ENCODE measurements at regions not wholly inside any gene's neighbourhood (a gene's known extent, or its start where the extent isn't known, plus 50 kb on each side); places are given as distances from the start of the nearest gene placed in this dataset.
A peak's percentile ranks its signal among the peaks of the same experiment; 100 is the strongest.

DNA sequence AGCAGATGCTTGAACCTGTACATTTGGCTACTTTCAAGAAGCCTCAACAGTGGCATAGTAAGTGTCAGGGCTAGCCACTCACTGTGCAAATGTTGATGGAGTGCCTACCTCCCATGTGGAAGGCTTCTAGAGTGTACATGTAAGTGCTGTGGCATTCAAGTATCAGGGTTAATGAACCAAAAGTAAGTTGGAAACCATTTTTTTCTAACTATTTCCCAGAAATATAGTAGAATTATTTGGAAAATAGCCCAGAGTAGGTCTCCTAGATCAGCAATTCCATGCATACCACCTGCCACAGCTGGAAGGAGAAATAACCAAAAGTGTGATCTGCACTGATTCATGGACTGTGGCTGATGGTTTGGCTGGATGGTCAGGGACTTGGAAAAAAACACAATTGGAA is 53.3 kb downstream of the FOXD1 start:
- no peak for DNase-seq

DNA sequence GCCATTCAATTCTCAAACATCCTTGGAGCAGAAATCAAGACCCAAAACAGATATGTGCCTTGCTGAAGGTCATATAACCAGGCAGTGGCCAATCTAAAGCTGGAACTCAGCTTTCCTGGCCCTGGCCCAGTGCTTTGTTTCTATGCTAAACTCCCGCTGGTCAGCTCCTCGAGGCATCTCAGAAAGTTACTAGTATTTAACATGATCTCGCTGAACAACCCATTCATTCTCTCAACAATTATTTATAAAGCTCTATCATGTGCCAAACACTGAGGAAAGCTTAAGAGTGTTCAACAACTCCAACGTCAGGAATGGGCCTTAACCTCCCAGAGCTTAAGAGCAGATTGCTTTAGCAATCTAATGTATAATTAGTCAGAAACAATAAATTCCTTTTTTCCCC is 54.0 kb downstream of the FOXD1 start:
- DNase-seq = no peak

DNA sequence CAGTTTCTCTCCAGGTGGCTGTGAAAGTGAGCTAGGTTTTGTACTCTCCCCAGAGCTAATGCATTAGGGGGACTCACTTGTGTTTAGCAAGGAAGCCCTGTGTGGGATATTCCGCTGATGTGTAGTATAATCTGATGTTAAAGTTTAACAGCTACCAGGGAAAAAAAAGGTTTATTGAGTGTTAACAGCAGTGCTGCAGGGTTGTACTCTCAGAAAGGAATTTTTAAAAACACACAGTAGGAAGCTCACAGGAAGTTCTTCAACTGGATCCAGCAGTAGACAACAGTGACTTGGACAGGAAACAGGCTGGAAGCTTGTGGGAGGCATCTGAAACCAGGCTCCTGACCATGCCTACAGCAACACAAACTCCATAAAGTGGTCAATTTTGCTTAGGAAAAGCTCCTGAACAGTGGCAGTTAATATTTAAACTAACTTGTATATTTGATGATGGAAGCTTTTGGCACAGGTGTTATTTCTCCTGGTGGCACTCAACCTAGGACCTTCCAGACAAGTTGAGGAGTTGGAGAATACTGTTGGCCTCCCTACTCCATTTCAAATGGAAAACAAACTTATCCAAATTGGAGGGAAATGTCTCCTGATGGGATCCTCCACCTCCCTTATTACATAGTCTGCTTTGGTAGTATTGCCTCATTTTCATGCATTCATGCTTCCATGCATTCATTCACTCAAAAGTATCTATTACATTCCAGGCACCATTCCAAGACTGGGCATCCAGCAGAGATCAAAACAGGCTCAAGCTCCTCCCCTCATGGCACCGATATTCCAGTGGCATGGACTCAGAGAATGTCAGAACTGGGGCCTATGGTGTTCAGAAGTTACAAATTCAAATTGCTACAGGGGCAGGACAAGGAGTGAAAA is 54.7 kb downstream of the FOXD1 start:
- DNase-seq = no peak

DNA sequence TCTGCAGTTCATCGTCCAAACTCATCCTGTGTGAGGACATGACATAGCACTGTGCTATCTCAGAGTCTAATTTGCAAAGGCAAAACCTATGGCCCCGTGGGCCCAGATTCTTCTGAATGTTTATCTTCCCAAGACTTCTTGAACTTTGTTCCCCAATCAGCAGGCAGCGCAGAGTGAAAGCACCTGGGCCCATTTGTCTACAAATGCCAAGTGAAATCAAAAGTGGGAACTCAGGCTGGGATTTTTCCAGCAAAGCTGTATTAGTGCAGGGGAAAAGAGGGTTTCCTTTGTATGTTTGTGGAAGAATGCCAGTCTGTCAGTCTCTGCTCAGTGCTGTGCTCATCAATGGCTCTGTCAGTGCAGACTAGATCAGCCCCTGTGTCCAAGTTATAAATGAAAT is 55.8 kb downstream of the FOXD1 start:
- DNase-seq = no peak

DNA sequence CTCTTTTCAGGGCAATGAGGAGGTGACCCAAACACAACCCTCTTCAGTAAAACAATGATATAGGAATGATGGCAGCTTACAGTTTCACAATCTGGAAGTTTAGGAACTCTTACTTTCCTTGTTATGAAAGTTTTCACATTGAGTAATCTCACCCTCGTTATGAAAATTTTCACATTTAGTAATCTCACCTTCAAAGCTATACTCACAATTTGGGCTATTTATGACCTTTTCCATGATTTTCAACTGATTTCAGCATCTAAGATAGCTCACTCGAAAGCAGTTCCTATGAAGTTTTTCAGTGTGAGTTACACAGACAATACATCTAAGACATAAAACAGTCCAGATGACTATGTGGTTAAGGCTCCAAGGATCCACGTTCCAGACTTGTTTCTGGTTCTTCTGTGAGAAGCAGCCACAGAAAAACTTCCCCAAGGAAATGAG is 57.1 kb downstream of the FOXD1 start:
- no peak for DNase-seq

DNA sequence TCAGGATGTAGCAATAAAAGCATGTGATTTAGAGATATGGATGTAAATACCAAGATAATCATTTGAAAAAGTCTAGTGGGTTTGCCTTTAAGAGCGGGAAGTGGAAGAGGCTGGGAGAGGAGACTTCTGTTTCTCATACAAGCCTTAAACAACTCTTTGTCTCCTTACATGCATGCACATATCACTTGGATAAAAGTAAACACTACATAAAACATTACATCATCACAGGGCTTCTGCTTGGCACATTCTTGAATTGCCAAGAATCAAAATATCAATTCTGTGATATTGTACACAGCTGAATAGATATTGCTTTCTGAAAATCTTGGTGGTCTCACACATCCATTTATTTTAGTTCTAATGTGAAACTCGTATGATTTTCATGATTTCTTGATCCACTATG is 57.6 kb downstream of the FOXD1 start:
- no peak for DNase-seq

DNA sequence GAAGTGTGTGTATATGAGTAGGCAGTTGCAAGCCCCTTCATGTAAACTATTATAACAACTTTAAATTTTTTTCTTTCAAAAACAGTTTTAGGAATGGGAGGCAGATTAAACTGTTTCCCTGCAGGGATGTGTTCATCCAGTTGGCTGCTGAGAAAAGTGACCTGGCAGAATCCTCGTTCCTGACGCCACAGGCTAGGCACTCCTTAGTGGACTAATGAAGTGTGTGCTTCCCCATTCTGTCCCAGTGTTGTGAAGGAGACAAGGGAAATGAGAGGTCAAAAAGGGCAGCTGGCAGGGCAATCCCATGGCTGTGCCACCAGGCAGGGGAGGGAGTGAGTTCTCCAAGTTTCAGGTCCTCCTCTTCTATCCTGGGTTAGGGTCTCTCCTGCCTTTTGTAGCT is 59.8 kb downstream of the FOXD1 start:
- DNase-seq = no peak

DNA sequence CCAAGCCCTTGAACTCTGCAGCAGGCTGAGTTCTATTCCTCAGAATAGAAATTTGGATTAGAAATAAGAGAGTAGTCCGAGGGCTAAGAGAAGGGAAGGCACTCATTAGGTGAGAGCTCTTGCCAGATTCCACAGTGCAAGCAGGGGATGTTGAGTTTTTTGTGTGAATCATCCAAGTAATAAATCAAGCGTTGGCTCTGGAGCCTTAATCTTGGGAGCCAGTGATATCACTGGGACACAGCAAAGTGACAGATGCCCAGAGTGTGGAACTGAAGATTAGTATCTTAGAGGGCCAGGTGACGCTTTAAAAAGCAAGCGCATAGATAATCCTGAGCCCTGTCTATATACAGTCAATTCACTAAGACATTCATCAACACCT is 60.3 kb downstream of the FOXD1 start:
- DNase-seq = no peak

DNA sequence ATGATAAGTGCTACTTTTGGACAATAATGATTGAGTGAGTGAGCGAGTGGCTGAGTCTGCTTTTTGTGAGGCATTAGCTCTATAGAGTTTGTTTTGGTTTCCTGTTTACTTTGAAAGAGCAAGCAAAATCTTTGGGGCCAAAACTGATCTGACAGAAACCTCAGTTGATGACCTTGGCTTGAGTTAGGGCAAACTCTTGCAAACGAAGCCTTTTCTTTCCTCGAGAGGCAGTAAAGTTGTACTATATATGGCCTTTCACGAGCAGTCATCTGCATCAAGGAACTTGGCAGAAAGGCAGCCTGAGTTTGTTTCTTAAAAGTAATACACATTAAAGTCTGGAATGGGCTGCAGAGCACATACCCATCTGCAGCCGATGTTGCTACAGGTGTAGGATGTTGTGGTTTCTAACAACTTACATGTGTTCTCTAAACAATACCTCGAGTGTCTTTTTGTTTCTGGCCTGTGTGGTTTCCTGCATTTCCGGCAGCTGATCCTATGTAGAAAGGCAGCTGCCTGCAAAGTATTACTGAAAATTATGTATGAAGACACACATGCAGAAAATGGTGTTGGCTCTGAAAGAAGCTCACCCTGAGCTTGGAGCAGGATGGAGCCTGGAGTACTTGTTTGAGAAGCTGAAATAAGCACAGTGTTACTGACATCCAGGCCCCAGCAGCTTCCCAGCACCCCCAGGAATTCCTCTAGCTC is 60.8 kb downstream of the FOXD1 start:
- DNase-seq = no peak

DNA sequence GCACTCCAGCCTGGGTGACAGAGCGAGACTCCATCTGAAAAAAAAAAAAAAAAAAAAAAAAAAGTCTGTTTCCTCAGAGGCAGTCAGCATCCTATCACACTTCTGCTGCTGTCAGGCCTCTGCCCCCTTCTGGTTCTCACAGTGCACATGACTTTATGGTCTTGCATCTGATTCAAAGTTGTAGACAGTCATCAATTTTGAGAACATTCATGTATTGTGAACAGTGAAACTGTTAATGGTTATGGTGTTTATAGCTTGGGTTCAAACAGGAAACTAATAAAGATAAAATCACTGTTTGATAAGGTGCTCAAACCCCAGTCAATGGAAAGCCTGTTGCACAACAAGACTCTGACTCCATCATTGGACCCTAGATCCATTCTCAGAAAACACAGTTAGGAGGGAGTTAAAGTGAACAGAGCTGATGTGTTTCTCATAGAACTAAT is 61.4 kb downstream of the FOXD1 start:
- DNase-seq = no peak

DNA sequence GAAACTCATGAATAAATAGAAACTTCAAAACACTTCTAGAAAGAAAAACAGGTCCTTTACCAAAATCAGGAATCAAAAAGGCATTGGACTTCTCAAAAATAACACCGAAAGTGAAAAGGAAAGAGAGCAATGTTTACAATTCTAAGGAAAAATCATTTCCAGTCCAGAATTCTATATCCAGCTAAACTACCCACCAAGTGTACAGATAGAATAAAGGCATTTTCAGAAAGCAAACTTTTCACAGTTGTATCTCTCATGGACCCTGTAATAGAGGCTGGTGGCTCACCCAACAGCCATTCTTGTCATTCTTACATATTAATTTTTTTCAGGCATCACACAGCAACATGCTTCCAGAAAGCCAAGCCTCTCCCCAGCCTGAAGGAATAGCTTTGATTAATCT is 63.7 kb downstream of the FOXD1 start:
- no peak for DNase-seq

DNA sequence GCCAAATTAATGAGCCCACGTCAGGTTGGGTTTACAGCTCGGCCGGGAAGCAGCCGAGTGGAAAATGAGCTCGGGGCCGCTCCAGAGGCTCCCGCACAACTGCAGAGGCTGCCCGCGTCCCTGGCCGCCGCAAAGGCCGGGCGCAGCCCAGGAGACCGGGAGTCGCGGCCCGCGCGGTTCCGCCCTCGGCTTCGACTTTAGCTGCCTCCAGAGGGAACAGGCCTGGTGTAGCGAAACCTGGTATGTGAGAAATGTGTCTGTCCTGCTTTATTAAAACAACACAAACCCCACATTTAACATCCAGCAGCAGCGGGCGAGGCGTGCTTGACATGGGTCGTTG is 66.2 kb downstream of the FOXD1 start:
- no peak for DNase-seq

DNA sequence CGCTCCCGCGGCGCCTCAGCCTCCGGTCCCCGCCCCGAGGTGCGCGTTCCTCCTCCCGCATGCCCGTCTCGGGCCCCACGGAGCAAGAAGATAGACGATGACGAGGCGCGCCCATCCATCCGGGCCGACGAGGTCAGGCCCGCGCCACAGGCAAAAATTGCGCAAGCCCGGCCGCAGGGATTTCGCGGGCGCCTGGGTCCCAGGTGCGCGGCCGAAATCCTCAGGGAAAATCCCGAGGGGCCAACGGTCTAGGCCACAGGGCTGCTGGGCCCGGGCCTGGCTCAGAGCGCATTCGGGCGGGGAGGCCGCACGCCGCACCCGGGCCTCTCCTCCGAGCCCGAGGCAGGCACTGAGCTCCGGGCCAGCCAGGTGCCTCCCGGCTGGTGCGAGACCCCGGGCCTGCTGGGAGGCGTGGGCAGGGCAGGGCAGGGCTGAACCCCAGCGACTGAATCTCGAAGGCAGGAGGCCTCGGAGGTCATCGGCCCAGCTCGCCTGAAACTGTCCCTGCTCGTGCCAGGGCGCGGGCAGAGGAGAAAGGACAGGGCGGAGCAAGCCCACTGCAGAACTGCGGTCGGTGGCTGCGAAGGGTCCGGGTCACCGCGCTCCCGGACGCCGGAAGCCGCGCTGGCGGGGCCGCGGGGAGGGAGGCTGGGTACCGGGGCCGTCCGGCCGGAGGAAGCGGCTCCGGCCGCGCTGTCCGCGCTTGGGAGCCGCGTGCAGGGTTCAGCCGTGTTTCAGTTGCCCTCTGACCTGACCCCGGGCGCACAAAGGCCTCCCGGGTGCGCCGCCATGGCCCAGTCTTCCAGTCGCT is 66.8 kb downstream of the FOXD1 start:
- peak; percentile 1 for DNase-seq

DNA sequence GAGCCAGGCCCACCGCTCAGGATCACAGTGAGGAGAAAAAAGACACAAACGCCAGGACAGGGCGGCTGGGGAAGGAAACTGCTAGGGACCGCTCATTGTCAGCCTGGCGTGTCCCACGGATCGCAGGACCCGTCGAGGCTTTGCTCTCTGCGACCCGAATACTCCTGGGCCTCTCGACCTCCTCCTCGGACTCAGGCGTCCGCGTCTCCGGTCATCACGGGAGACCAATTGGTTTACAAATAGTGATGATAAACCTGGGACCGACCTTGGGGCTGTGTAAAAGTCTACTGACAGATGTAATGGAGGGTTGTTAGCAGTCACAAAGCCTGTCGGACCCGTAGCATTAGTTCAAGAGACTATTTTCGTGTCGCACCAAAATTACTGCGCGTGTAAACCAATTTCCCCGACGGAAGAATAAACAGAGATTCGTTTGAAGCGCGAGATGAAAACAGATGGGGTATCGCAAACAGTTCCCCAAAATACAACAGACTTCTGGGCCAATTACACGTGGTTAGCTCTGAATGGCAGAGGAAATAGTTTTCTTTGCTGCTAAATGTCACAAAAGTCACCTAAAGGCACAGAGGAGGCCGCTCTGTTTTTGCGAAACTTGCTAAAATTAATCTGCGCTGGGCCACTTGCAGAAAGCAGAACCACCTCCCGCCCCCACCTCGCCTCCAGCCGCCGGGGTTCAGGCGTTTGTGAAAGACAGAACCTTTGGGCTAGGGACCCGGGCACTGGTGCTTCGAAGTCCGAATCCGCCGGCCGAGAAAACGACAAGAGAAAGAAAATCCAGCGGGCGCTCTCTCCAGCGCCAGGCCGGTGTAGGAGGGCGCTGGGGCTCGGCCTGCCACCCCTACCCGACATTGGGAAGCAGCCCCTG is 67.6 kb downstream of the FOXD1 start:
- DNase-seq = no peak

DNA sequence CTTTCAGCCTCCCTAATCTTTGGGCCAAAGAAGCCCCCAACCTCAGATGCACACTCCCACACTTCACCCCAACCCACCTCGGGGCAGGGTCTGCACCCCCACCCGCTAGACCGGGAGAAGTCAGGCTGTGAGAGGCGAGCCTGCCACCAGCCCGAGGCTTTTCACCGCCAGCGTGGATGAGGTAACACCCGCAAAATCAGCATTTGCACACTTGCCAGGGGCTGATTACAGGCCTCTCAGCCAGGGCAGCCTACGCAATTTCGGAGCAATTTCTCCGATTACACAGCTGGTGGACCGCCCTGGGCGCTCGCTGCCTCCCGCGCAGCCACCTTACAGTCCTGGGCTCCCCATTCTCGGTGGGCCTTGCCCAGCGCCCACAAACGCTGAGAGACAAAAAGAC is 68.5 kb downstream of the FOXD1 start:
- no peak for DNase-seq

DNA sequence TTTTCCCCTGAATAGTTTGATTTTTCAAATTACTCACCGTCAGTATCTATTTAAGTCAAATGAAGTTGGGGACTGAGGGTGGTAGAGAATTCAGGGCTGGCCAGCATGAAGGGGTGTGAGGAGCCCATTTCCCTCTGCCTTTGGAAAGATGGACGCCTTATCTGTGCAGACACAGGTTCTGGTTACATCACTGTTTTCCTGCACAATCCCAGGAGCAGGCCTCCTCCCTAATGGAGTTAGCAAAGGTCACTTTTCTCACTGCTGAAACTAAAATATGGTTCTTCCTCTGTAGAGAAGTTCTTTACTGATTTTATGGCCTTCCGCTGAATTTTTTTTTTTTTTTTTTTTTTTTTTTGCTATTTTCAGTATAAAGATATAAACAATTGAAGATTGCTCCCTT is 69.1 kb downstream of the FOXD1 start:
- no peak for DNase-seq

DNA sequence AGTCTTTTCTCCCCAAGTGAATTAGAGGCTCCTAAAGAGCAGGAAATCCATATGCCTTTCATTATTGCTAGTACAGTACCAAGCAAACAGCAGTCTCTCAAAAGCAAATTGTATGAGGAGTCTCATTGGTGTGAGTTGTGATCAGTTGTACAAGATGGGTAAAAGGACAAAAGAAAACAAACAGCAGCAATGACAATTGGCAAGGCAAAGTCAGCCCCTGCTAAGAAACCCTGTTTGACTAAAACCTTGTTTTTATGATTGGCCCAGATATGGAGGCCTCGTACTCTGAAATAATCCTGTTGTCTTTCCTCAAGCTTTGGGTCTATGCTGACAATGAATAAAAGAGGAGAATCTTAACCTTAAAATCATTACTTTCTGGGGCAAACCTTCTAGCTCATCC is 69.8 kb downstream of the FOXD1 start:
- no peak for DNase-seq

DNA sequence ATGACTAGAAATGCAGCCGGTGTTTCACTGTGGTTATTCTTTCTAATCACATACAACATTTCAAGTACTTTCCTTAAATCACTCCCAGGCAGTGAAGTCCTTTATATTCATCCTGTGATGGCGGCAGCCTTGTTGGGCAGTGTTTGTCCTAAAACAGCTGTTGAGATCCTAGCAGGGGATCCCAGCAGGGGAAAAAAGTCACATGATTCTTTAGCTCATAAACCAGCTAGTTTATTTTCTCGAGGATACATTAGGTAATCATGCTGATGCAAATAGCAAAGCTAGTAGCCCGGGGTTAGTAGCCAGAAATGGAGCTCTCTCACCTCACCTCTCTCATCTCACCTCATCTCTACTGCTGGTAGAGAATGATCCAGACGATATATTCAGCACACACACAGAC is 70.5 kb downstream of the FOXD1 start:
- DNase-seq = no peak

DNA sequence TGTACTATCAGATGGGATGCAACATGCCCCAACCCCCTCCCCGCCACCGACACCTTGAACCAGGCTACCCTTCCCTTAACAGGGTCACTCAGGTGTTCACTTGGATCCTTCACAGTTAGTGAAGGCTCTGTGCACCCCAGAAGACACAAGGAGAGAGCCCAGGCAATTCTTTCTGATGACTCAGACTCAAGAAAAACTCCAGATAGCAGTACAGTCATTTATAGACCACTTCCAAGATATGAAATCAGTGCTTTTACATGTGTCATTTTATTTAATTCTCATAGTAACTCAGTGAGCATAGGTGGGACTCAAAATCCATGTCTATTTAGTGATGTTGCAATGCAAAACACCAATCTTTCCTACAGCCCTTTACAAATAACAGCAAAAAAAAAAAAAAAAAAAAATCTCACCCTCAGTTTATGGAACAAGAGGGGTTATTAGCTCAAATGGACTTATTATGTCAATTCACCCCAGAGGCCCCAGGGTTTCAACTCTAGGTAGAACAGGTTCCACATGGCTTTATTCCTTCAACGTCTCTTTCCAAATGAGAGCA is 71.9 kb downstream of the FOXD1 start:
- DNase-seq = no peak

DNA sequence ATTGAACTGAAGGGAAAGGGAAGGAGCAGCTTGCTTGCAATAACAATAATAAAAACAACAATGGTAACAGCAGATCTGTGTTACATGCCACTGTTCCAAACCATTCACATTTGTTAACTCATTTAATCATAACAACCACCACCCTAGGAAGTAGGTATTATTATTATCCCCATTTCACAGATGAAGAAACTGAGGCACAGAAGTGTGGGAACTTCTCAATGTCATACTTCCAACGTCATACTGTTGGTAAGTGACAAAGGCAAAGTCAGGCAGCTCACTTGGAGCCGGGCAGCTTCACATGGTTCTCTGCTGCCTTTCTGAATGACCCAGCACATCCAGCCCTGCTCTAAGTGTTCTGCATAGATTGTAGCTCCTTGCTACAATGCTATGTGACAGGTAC is 72.6 kb downstream of the FOXD1 start:
- DNase-seq = no peak

DNA sequence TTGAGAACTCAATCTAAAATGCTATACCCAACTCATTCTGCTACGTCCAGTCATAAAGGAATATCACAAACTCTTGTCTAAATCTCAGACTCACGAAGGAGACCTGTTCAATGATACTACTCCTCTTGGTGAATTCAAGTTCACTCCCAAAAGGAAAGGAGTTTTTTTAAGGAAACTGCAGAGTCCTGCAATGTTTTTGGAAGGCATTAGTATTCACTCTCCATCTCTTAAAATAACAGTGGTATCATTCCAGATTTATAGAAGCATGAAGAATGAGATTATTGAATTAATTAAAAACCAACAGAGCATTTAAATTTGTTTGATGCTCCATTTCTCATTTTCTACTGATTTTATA is 73.4 kb downstream of the FOXD1 start:
- DNase-seq = no peak

DNA sequence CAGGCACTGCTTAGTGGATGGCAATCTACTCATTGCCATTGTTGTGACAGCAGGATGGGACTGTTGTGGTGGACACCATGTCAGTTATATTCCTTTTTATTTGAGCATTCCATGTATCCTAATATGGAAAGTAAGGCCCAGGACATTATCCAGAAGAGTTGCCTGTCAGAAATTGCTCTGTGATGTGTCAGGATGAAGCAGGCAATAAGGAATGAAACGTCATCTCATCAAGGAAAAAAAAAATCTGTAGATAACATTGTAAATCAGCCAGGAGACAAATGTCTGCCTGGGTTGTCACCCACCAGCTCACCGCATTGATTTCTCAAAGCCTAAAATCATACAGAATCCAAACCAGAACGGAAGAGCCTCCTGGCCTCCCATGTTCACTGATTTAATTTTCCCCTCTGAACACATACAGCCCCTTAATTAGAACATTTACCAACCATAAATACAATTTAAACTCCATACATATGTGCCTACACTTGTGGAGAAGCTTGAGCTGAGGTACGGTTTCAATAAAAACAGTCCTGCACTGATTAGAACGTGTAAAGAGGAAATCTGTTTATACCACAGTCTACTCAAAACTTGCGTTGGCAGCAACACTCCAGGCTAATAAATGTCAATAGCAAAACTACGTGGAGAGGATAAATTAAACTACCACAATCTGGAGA is 73.9 kb downstream of the FOXD1 start:
- no peak for DNase-seq
